GM23338 (cell line): ENCODE measurements at regions not wholly inside any gene's neighbourhood (a gene's known extent, or its start where the extent isn't known, plus 50 kb on each side); places are given as distances from the start of the nearest gene placed in this dataset.

ENCODE experiments used
- ATAC-seq: fragments of 200-7000 bp; cut with Tn5 transposase; 3 replicates; pipeline ENCODE4 v1.9.1; 2020
- DNase-seq: peaks from one replicate; pipeline ENCODE4 v3.0.0-alpha.2; 2015; ENCODE audit warnings: low spot score
- H2AFZ ChIP-seq: fragments of 200-600 bp; sonication (generic); 2 replicates; pipeline ENCODE4 v1.8.0; 2016; ENCODE audit warnings: antibody characterized with exemption, mild to moderate bottlenecking, moderate library complexity
- H3F3A ChIP-seq: fragments of 200-600 bp; sonication (generic); replicated peaks from 2 replicates; pipeline ENCODE4 v1.8.0; 2017; ENCODE audit warnings: antibody characterized with exemption, mixed run types, low read depth
- H3K27ac ChIP-seq: fragments of 200-600 bp; sonication (generic); 2 replicates; pipeline ENCODE4 v1.6.1; 2016; ENCODE audit warnings: low read depth
- H3K27me3 ChIP-seq: fragments of 200-600 bp; sonication (generic); 2 replicates; pipeline ENCODE4 v1.8.0; 2016; ENCODE audit warnings: mild to moderate bottlenecking, mixed run types, moderate library complexity; ENCODE audit not compliant: insufficient read depth
- H3K36me3 ChIP-seq: fragments of 200-600 bp; sonication (generic); 2 replicates; pipeline ENCODE4 v1.8.0; 2016; ENCODE audit warnings: mild to moderate bottlenecking; ENCODE audit not compliant: insufficient read depth
- H3K4me1 ChIP-seq: fragments of 200-600 bp; sonication (generic); 2 replicates; pipeline ENCODE4 v1.8.0; 2016; ENCODE audit warnings: mild to moderate bottlenecking, moderate library complexity; ENCODE audit not compliant: insufficient read depth
- H3K4me2 ChIP-seq: fragments of 200-600 bp; sonication (generic); 2 replicates; pipeline ENCODE4 v1.7.1; 2017; ENCODE audit warnings: mixed run types
- H3K4me3 ChIP-seq: fragments of 200-600 bp; sonication (generic); 2 replicates; pipeline ENCODE4 v1.6.1; 2016; ENCODE audit warnings: mixed run types
- H3K79me2 ChIP-seq: fragments of 200-600 bp; sonication (generic); replicated peaks from 2 replicates; pipeline ENCODE4 v1.8.0; 2017; ENCODE audit warnings: mild to moderate bottlenecking; ENCODE audit not compliant: insufficient read depth
- H3K9me2 ChIP-seq: fragments of 200-600 bp; sonication (generic); 2 replicates; pipeline ENCODE4 v1.8.0; 2017; ENCODE audit not compliant: insufficient read depth
- H4K20me1 ChIP-seq: fragments of 200-600 bp; sonication (generic); replicated peaks from 2 replicates; pipeline ENCODE4 v1.8.0; 2017; ENCODE audit warnings: mild to moderate bottlenecking; ENCODE audit not compliant: insufficient read depth
- H3K27ac Mint-ChIP-seq: 2 replicates; pipeline ENCODE4 v1.8.0; 2020; ENCODE audit warnings: inconsistent platforms, mild to moderate bottlenecking, moderate library complexity, mixed read lengths
- H3K27me3 Mint-ChIP-seq: 3 replicates; pipeline ENCODE4 v1.8.0; 2022; ENCODE audit warnings: low read depth, mild to moderate bottlenecking, moderate library complexity, mixed read lengths, inconsistent platforms; ENCODE audit not compliant: insufficient read depth, poor library complexity
- H3K36me3 Mint-ChIP-seq: 3 replicates; pipeline ENCODE4 v1.8.0; 2021; ENCODE audit warnings: low read depth, mild to moderate bottlenecking, inconsistent platforms, moderate library complexity, mixed read lengths
- H3K4me1 Mint-ChIP-seq: 3 replicates; pipeline ENCODE4 v1.8.0; 2020; ENCODE audit warnings: mild to moderate bottlenecking, inconsistent platforms, mixed read lengths
- H3K4me3 Mint-ChIP-seq: 3 replicates; pipeline ENCODE4 v1.8.0; 2021; ENCODE audit warnings: moderate library complexity, mild to moderate bottlenecking, inconsistent platforms, mixed read lengths
- H3K9me3 Mint-ChIP-seq: 3 replicates; pipeline ENCODE4 v1.8.0; 2020; ENCODE audit warnings: moderate library complexity, mild to moderate bottlenecking, inconsistent platforms, mixed read lengths
- CREB1 ChIP-seq: fragments of 250-450 bp; sonication (Bioruptor Pico); IDR thresholded peaks from 2 replicates; pipeline ENCODE4 v1.5.0; 2020; ENCODE audit warnings: low read depth, mild to moderate bottlenecking, moderate library complexity
- EZH2 ChIP-seq: fragments of 200-600 bp; sonication (generic); IDR thresholded peaks from one replicate; pipeline ENCODE4 v1.8.0; 2017; ENCODE audit warnings: antibody characterized with exemption, mild to moderate bottlenecking, low read depth; ENCODE audit not compliant: unreplicated experiment
- EZH2phosphoT487 ChIP-seq: fragments of 200-600 bp; sonication (generic); IDR thresholded peaks from one replicate; pipeline ENCODE4 v1.8.1; 2018; ENCODE audit warnings: antibody characterized with exemption; ENCODE audit not compliant: unreplicated experiment
- JUNB ChIP-seq: IDR thresholded peaks from one replicate; pipeline ENCODE4 v1.6.1; 2016; ENCODE audit warnings: antibody characterized with exemption; ENCODE audit not compliant: unreplicated experiment
- NANOG ChIP-seq: IDR thresholded peaks from 2 replicates; pipeline ENCODE4 v1.6.1; 2016; ENCODE audit warnings: antibody characterized with exemption, borderline replicate concordance
- POLR2AphosphoS5 ChIP-seq: IDR thresholded peaks from 2 replicates; pipeline ENCODE4 v1.6.1; 2016; ENCODE audit warnings: antibody characterized with exemption, low read depth
- STAT1 ChIP-seq: IDR thresholded peaks from one replicate; pipeline ENCODE4 v1.6.1; 2016; ENCODE audit warnings: antibody characterized with exemption; ENCODE audit not compliant: unreplicated experiment
- ZNF114 ChIP-seq: fragments of 250-450 bp; sonication (Bioruptor Pico); IDR thresholded peaks from 2 replicates; pipeline ENCODE4 v1.5.0; 2020; ENCODE audit warnings: mild to moderate bottlenecking, moderate library complexity
- ZNF331 ChIP-seq: fragments of 250-450 bp; sonication (Bioruptor Pico); IDR thresholded peaks from 2 replicates; pipeline ENCODE4 v1.5.0; 2020; ENCODE audit warnings: low read depth, mild to moderate bottlenecking, moderate library complexity
- TF ChIP-seq, protein P1 (sequence below): fragments of 250-450 bp; sonication (Bioruptor Pico); IDR thresholded peaks from 2 replicates; pipeline ENCODE4 v1.5.0; 2020; ENCODE audit warnings: mild to moderate bottlenecking, moderate library complexity
- TF ChIP-seq, protein P2 (sequence below): IDR thresholded peaks from one replicate; pipeline ENCODE4 v1.6.1; 2018; ENCODE audit warnings: antibody characterized with exemption; ENCODE audit not compliant: unreplicated experiment
- TF ChIP-seq, protein P3 (sequence below): IDR thresholded peaks from 2 replicates; pipeline ENCODE4 v1.6.1; 2016; ENCODE audit warnings: antibody characterized with exemption
- TF ChIP-seq, protein P4 (sequence below), 2 experiments: fragments of 200-600 bp in 1 of 2; sonication (generic) in 1 of 2; conservative IDR thresholded peaks; 2 replicates each; pipeline versions ENCODE4 v1.5.1 to v1.6.1; 2016 to 2017; ENCODE audit warnings: antibody characterized with exemption in 2 of 2, low read depth in 2 of 2, mild to moderate bottlenecking in 2 of 2, moderate library complexity in 1 of 2

DNA sequence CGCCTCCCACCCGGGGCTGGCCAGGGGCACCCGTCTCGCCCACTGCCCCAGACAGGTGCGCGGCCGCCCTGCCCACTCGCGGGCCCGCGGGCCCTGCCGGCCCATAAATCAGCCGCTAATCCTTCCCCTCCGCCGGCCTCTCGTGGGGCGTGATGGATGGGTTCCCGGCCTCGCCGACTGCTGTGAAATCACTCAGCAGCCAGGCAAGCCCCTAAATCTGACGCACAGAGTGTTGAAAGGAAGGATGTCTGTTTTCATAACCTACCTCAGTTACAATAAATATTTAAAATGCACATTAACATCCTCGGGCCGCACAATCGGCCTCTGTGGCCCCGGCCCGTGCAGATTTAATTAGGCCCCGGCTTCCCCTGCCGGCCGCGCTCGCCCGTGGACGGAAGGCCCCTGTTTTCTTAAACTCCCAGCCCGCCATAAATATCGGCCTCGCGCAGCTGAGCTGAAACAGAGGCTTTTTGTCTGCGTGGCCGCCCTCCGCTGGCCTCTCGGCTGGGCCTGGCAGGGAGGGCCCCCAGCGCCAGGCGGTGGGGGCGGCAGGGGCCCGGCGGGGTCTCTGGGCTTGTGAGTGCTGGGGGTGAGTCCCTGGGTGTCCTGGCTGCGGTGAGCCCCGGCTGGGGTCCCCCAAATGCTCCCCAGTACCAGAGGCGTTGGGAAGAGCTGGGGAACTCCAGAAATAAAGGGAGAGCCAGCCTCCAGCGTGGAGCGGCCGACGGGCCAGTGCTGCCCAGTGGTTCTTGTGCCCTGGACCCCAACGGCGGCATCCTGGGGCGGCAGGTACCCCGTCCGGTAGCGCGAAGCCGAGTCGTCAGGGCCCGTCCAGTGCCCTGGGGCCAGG is 90.7 kb downstream of the UNCX start:
- H2AFZ ChIP-seq = peak overlapping the region; percentile 69; the same call in 1 of the 2 replicates
- no peaks in the 10 kb centered on the region for H3K9me2 ChIP-seq
- Mint-ChIP-seq H3K27me3 (peaks cover 8% of the 10 kb centered on the region), H3K4me1 (no peaks in the 10 kb centered on the region), H3K4me3 (no peak overlapping the region), H3K36me3 (no peaks in the 10 kb centered on the region), H3K27ac (no peak overlapping the region), H3K9me3 (no peaks in the 10 kb centered on the region; the same call in 2 of the 3 replicates)
- no peak for TF ChIP-seq EZH2phosphoT487
- TF ChIP-seq STAT1 = no peak
- TF ChIP-seq, protein P1, sequence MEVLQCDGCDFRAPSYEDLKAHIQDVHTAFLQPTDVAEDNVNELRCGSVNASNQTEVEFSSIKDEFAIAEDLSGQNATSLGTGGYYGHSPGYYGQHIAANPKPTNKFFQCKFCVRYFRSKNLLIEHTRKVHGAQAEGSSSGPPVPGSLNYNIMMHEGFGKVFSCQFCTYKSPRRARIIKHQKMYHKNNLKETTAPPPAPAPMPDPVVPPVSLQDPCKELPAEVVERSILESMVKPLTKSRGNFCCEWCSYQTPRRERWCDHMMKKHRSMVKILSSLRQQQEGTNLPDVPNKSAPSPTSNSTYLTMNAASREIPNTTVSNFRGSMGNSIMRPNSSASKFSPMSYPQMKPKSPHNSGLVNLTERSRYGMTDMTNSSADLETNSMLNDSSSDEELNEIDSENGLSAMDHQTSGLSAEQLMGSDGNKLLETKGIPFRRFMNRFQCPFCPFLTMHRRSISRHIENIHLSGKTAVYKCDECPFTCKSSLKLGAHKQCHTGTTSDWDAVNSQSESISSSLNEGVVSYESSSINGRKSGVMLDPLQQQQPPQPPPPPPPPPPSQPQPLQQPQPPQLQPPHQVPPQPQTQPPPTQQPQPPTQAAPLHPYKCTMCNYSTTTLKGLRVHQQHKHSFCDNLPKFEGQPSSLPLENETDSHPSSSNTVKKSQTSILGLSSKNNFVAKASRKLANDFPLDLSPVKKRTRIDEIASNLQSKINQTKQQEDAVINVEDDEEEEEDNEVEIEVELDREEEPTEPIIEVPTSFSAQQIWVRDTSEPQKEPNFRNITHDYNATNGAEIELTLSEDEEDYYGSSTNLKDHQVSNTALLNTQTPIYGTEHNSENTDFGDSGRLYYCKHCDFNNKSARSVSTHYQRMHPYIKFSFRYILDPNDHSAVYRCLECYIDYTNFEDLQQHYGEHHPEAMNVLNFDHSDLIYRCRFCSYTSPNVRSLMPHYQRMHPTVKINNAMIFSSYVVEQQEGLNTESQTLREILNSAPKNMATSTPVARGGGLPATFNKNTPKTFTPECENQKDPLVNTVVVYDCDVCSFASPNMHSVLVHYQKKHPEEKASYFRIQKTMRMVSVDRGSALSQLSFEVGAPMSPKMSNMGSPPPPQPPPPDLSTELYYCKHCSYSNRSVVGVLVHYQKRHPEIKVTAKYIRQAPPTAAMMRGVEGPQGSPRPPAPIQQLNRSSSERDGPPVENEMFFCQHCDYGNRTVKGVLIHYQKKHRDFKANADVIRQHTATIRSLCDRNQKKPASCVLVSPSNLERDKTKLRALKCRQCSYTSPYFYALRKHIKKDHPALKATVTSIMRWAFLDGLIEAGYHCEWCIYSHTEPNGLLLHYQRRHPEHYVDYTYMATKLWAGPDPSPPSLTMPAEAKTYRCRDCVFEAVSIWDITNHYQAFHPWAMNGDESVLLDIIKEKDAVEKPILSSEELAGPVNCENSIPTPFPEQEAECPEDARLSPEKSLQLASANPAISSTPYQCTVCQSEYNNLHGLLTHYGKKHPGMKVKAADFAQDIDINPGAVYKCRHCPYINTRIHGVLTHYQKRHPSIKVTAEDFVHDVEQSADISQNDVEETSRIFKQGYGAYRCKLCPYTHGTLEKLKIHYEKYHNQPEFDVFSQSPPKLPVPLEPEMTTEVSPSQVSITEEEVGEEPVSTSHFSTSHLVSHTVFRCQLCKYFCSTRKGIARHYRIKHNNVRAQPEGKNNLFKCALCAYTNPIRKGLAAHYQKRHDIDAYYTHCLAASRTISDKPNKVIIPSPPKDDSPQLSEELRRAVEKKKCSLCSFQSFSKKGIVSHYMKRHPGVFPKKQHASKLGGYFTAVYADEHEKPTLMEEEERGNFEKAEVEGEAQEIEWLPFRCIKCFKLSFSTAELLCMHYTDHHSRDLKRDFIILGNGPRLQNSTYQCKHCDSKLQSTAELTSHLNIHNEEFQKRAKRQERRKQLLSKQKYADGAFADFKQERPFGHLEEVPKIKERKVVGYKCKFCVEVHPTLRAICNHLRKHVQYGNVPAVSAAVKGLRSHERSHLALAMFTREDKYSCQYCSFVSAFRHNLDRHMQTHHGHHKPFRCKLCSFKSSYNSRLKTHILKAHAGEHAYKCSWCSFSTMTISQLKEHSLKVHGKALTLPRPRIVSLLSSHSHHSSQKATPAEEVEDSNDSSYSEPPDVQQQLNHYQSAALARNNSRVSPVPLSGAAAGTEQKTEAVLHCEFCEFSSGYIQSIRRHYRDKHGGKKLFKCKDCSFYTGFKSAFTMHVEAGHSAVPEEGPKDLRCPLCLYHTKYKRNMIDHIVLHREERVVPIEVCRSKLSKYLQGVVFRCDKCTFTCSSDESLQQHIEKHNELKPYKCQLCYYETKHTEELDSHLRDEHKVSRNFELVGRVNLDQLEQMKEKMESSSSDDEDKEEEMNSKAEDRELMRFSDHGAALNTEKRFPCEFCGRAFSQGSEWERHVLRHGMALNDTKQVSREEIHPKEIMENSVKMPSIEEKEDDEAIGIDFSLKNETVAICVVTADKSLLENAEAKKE (CRISPR knock-in tag) = no peak
- TF ChIP-seq, protein P2, sequence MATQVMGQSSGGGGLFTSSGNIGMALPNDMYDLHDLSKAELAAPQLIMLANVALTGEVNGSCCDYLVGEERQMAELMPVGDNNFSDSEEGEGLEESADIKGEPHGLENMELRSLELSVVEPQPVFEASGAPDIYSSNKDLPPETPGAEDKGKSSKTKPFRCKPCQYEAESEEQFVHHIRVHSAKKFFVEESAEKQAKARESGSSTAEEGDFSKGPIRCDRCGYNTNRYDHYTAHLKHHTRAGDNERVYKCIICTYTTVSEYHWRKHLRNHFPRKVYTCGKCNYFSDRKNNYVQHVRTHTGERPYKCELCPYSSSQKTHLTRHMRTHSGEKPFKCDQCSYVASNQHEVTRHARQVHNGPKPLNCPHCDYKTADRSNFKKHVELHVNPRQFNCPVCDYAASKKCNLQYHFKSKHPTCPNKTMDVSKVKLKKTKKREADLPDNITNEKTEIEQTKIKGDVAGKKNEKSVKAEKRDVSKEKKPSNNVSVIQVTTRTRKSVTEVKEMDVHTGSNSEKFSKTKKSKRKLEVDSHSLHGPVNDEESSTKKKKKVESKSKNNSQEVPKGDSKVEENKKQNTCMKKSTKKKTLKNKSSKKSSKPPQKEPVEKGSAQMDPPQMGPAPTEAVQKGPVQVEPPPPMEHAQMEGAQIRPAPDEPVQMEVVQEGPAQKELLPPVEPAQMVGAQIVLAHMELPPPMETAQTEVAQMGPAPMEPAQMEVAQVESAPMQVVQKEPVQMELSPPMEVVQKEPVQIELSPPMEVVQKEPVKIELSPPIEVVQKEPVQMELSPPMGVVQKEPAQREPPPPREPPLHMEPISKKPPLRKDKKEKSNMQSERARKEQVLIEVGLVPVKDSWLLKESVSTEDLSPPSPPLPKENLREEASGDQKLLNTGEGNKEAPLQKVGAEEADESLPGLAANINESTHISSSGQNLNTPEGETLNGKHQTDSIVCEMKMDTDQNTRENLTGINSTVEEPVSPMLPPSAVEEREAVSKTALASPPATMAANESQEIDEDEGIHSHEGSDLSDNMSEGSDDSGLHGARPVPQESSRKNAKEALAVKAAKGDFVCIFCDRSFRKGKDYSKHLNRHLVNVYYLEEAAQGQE = no peak
- TF ChIP-seq EZH2 = no peak
- TF ChIP-seq, protein P3, sequence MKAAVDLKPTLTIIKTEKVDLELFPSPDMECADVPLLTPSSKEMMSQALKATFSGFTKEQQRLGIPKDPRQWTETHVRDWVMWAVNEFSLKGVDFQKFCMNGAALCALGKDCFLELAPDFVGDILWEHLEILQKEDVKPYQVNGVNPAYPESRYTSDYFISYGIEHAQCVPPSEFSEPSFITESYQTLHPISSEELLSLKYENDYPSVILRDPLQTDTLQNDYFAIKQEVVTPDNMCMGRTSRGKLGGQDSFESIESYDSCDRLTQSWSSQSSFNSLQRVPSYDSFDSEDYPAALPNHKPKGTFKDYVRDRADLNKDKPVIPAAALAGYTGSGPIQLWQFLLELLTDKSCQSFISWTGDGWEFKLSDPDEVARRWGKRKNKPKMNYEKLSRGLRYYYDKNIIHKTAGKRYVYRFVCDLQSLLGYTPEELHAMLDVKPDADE = no peak
- no peak for TF ChIP-seq CREB1
- TF ChIP-seq ZNF114 (CRISPR knock-in tag) = no peak
- TF ChIP-seq ZNF331 (CRISPR knock-in tag) = no peak
- no peak for TF ChIP-seq POLR2AphosphoS5
- no peak for TF ChIP-seq NANOG
- TF ChIP-seq JUNB = no peak
- TF ChIP-seq, protein P4, sequence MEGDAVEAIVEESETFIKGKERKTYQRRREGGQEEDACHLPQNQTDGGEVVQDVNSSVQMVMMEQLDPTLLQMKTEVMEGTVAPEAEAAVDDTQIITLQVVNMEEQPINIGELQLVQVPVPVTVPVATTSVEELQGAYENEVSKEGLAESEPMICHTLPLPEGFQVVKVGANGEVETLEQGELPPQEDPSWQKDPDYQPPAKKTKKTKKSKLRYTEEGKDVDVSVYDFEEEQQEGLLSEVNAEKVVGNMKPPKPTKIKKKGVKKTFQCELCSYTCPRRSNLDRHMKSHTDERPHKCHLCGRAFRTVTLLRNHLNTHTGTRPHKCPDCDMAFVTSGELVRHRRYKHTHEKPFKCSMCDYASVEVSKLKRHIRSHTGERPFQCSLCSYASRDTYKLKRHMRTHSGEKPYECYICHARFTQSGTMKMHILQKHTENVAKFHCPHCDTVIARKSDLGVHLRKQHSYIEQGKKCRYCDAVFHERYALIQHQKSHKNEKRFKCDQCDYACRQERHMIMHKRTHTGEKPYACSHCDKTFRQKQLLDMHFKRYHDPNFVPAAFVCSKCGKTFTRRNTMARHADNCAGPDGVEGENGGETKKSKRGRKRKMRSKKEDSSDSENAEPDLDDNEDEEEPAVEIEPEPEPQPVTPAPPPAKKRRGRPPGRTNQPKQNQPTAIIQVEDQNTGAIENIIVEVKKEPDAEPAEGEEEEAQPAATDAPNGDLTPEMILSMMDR (conservative IDR thresholded peaks at IDR 0.05; ENCODE audit: low read depth in 2 of 2) = no peak
- no peaks in the 10 kb centered on the region for H4K20me1 ChIP-seq
- no peak; the same call in 2 of the 3 replicates for ATAC-seq
- no peaks in the 10 kb centered on the region for H3K27me3 ChIP-seq
- no peak for DNase-seq
- H3K27ac ChIP-seq = no peak overlapping the region
- no peaks in the 10 kb centered on the region for H3F3A ChIP-seq
- H3K36me3 ChIP-seq = no peaks in the 10 kb centered on the region
- H3K4me2 ChIP-seq = no peak overlapping the region
- no peaks in the 10 kb centered on the region for H3K79me2 ChIP-seq
- H3K4me1 ChIP-seq = no peaks in the 10 kb centered on the region
- H3K4me3 ChIP-seq = no peak overlapping the region
